SK-N-SH (cell line): ENCODE measurements at regions not wholly inside any gene's neighbourhood (a gene's known extent, or its start where the extent isn't known, plus 50 kb on each side); places are given as distances from the start of the nearest gene placed in this dataset.
A peak's percentile ranks its signal among the peaks of the same experiment; 100 is the strongest.

Source experiments
- CTCF ChIA-PET: fragments of 300-600, 350-600 bp; formaldehyde crosslinking; extraction: SDS; loops from one replicate; lab custom pipeline; 2021; lab: Yijun Ruan, JAX
- POLR2A ChIA-PET: fragments of 350-600 bp; sonication (Branson Sonifier 250); formaldehyde crosslinking; extraction: SDS; loops from one replicate; lab custom pipeline; 2020; ENCODE audit warnings: antibody characterized with exemption, inconsistent platforms; lab: Yijun Ruan, JAX
- DNase-seq: peaks from one replicate; pipeline ENCODE4 v3.0.0; 2012
- H2AFZ ChIP-seq: fragments of 200-600 bp; sonication (generic); 2 replicates; pipeline ENCODE4 v1.8.1; 2016; ENCODE audit warnings: antibody characterized with exemption, mild to moderate bottlenecking, low read depth
- H3F3A ChIP-seq: fragments of 200-600 bp; sonication (generic); replicated peaks from 2 replicates; pipeline ENCODE3; 2016; ENCODE audit warnings: antibody characterized with exemption, mild to moderate bottlenecking; ENCODE audit not compliant: insufficient read depth
- H3K27ac ChIP-seq, 2 experiments: fragments of 200-500 bp in 1 of 2; fragments of 200-600 bp in 1 of 2; sonication (Bioruptor generic) in 1 of 2; sonication (generic), shearing (Covaris generic) in 1 of 2; 2 replicates each; pipeline versions ENCODE4 v1.5.1 to v1.6.1; 2014 to 2016; ENCODE audit warnings: low read depth in 2 of 2, inconsistent platforms in 1 of 2, low read length in 1 of 2, mild to moderate bottlenecking in 1 of 2, mixed read lengths in 1 of 2
- H3K27me3 ChIP-seq: fragments of 200-600 bp; sonication (generic), shearing (Covaris generic); 2 replicates; pipeline ENCODE4 v1.6.1; 2016; ENCODE audit warnings: mixed run types; ENCODE audit not compliant: insufficient read depth
- H3K36me3 ChIP-seq, 2 experiments: fragments of 200-500 bp in 1 of 2; fragments of 200-600 bp in 1 of 2; sonication (Bioruptor generic) in 1 of 2; sonication (generic) in 1 of 2; replicated peaks in 1 of 2; 2 replicates each; pipeline versions ENCODE3 to v1.5.1; 2014 to 2016; ENCODE audit warnings: low read length in 1 of 2, mild to moderate bottlenecking in 1 of 2; ENCODE audit not compliant: insufficient read depth in 2 of 2, control insufficient read depth in 1 of 2
- H3K4me1 ChIP-seq, 2 experiments: fragments of 200-500 bp in 1 of 2; fragments of 200-600 bp in 1 of 2; sonication (Bioruptor generic) in 1 of 2; sonication (generic), shearing (Covaris generic) in 1 of 2; 2 replicates each; pipeline versions ENCODE4 v1.5.1 to v1.6.1; 2014 to 2016; ENCODE audit warnings: low read depth in 1 of 2, low read length in 1 of 2, mixed run types in 1 of 2; ENCODE audit not compliant: insufficient read depth in 2 of 2, control insufficient read depth in 1 of 2
- H3K4me2 ChIP-seq: fragments of 200-600 bp; sonication (generic), shearing (Covaris generic); 2 replicates; pipeline ENCODE4 v1.6.1; 2017; ENCODE audit warnings: mixed run types
- H3K4me3 ChIP-seq, 2 experiments: fragments of 200-500 bp in 1 of 2; fragments of 200-600 bp in 1 of 2; sonication (Bioruptor generic) in 1 of 2; sonication (generic), shearing (Covaris generic) in 1 of 2; 2 replicates each; pipeline versions ENCODE4 v1.5.1 to v1.8.1; 2014 to 2016; ENCODE audit warnings: low read depth in 2 of 2, inconsistent platforms in 1 of 2, low read length in 1 of 2, mild to moderate bottlenecking in 1 of 2, mixed read lengths in 1 of 2, moderate library complexity in 1 of 2
- H3K79me2 ChIP-seq: fragments of 200-600 bp; sonication (generic); 2 replicates; pipeline ENCODE4 v1.8.1; 2017; ENCODE audit warnings: mild to moderate bottlenecking; ENCODE audit not compliant: insufficient read depth
- H3K9ac ChIP-seq: fragments of 200-600 bp; sonication (generic); 2 replicates; pipeline ENCODE4 v1.6.1; 2017; ENCODE audit warnings: mixed run types
- H3K9me2 ChIP-seq: fragments of 200-600 bp; sonication (generic); 2 replicates; pipeline ENCODE4 v1.6.1; 2017; ENCODE audit warnings: mixed run types
- H3K9me3 ChIP-seq: fragments of 200-600 bp; sonication (generic); 2 replicates; pipeline ENCODE4 v1.6.1; 2017; ENCODE audit warnings: mixed run types, mild to moderate bottlenecking, moderate library complexity
- H4K20me1 ChIP-seq: fragments of 200-600 bp; sonication (generic); 2 replicates; pipeline ENCODE4 v1.6.1; 2017; ENCODE audit warnings: mild to moderate bottlenecking, mixed run types; ENCODE audit not compliant: insufficient read depth
- EZH2phosphoT487 ChIP-seq: fragments of 200-600 bp; sonication (generic); IDR thresholded peaks from 2 replicates; pipeline ENCODE4 v1.6.1; 2017; ENCODE audit warnings: low read depth, mixed run types, mild to moderate bottlenecking, antibody characterized with exemption, moderate library complexity, borderline replicate concordance
- FOXM1 ChIP-seq: IDR thresholded peaks from 2 replicates; pipeline ENCODE4 v1.4.0; 2012; ENCODE audit warnings: low read depth, mild to moderate bottlenecking
- GABPA ChIP-seq: IDR thresholded peaks from 2 replicates; pipeline ENCODE4 v1.4.0; 2012; ENCODE audit warnings: low read depth, mild to moderate bottlenecking
- GATA2 ChIP-seq: sonication (generic); formaldehyde crosslinking; IDR thresholded peaks from 2 replicates; pipeline ENCODE4 v1.5.0; 2020; ENCODE audit warnings: mild to moderate bottlenecking, missing genetic modification reagents
- JUND ChIP-seq: IDR thresholded peaks from 2 replicates; pipeline ENCODE4 v1.4.0; 2012
- MXI1 ChIP-seq: IDR thresholded peaks from 2 replicates; pipeline ENCODE4 v1.6.1; 2012; ENCODE audit warnings: mild to moderate bottlenecking, low read depth, low read length, improper control_type of control experiment
- POLR2AphosphoS5 ChIP-seq: IDR thresholded peaks from 2 replicates; pipeline ENCODE4 v1.6.1; 2012; ENCODE audit warnings: low read depth, low read length
- RCOR1 ChIP-seq: fragments of 150-350 bp; IDR thresholded peaks from 2 replicates; pipeline ENCODE4 v1.6.1; 2017; ENCODE audit warnings: antibody characterized with exemption, low read length
- SIN3A ChIP-seq: IDR thresholded peaks from 2 replicates; pipeline ENCODE4 v1.6.1; 2012; ENCODE audit warnings: low read depth, mild to moderate bottlenecking, low read length, moderate library complexity, borderline replicate concordance
- WGBS: methylation state at CpG from one replicate; pipeline ENCODE4 v1.1.6; 2017; ENCODE audit warnings: low lambda C conversion rate; 5-methylcytosine and 5-hydroxymethylcytosine counted together
- TF ChIP-seq, protein P1 (sequence below): IDR thresholded peaks from 2 replicates; pipeline ENCODE4 v1.6.1; 2012; ENCODE audit warnings: mild to moderate bottlenecking, low read depth, low read length, moderate library complexity
- TF ChIP-seq, protein P2 (sequence below): IDR thresholded peaks from 2 replicates; pipeline ENCODE4 v1.4.0; 2012; ENCODE audit warnings: low read depth
- TF ChIP-seq, protein P3 (sequence below): IDR thresholded peaks from 2 replicates; pipeline ENCODE4 v1.4.0; 2012; ENCODE audit warnings: low read depth, borderline replicate concordance

- H3K9me2 ChIP-seq: no peaks in the 10 kb centered on the region
- H3K4me2 ChIP-seq: no peak overlapping the region
- peak overlapping the region; percentile 81 to 87 for H3K27ac ChIP-seq
- H3F3A ChIP-seq: peaks cover 24% of the 10 kb centered on the region
- no peak for DNase-seq
- H3K9ac ChIP-seq: no peak overlapping the region
- peaks cover 11 to 19% of the 10 kb centered on the region in 2 experiments; a peak in 2 of 4 replicates for H3K4me1 ChIP-seq
- ChIA-PET POLR2A (no interaction called here), CTCF (interaction anchor here (1.2 to 2.2 kb wide), 4 partner anchors 14 to 333 kb away, joined by 3 to 7 read pairs (median 4); no protein-coding TSS in a partner anchor)
- H3K4me3 ChIP-seq: no peak overlapping the region
- no peak overlapping the region for H2AFZ ChIP-seq
- no peaks in the 10 kb centered on the region for H3K79me2 ChIP-seq
- H4K20me1 ChIP-seq: no peaks in the 10 kb centered on the region
- no peak for TF ChIP-seq GATA2 (CRISPR knock-in tag)
- no peak for TF ChIP-seq MXI1
- TF ChIP-seq, protein P1, sequence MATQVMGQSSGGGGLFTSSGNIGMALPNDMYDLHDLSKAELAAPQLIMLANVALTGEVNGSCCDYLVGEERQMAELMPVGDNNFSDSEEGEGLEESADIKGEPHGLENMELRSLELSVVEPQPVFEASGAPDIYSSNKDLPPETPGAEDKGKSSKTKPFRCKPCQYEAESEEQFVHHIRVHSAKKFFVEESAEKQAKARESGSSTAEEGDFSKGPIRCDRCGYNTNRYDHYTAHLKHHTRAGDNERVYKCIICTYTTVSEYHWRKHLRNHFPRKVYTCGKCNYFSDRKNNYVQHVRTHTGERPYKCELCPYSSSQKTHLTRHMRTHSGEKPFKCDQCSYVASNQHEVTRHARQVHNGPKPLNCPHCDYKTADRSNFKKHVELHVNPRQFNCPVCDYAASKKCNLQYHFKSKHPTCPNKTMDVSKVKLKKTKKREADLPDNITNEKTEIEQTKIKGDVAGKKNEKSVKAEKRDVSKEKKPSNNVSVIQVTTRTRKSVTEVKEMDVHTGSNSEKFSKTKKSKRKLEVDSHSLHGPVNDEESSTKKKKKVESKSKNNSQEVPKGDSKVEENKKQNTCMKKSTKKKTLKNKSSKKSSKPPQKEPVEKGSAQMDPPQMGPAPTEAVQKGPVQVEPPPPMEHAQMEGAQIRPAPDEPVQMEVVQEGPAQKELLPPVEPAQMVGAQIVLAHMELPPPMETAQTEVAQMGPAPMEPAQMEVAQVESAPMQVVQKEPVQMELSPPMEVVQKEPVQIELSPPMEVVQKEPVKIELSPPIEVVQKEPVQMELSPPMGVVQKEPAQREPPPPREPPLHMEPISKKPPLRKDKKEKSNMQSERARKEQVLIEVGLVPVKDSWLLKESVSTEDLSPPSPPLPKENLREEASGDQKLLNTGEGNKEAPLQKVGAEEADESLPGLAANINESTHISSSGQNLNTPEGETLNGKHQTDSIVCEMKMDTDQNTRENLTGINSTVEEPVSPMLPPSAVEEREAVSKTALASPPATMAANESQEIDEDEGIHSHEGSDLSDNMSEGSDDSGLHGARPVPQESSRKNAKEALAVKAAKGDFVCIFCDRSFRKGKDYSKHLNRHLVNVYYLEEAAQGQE: no peak
- TF ChIP-seq, protein P2, sequence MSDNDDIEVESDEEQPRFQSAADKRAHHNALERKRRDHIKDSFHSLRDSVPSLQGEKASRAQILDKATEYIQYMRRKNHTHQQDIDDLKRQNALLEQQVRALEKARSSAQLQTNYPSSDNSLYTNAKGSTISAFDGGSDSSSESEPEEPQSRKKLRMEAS: no peak
- TF ChIP-seq JUND: no peak
- no peak for TF ChIP-seq FOXM1
- TF ChIP-seq RCOR1: no peak
- TF ChIP-seq, protein P3, sequence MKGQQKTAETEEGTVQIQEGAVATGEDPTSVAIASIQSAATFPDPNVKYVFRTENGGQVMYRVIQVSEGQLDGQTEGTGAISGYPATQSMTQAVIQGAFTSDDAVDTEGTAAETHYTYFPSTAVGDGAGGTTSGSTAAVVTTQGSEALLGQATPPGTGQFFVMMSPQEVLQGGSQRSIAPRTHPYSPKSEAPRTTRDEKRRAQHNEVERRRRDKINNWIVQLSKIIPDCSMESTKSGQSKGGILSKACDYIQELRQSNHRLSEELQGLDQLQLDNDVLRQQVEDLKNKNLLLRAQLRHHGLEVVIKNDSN: no peak
- TF ChIP-seq POLR2AphosphoS5: no peak
- TF ChIP-seq SIN3A: no peak
- TF ChIP-seq GABPA: no peak
- TF ChIP-seq EZH2phosphoT487: no peak
- TF ChIP-seq, all 33 proteins: peak for 0
- H3K9me3 ChIP-seq: no peaks in the 10 kb centered on the region
- WGBS: 80% methylated on average over 6 of the region's 6 CpGs
- peaks cover 0 to 2% of the 10 kb centered on the region in 2 experiments for H3K36me3 ChIP-seq
- H3K27me3 ChIP-seq: no peaks in the 10 kb centered on the region
These were observed 82.6 kb upstream of the EDEM3 start for GRCh38 chr1:184836934-184837895.
